GM18519 (cell line): ENCODE measurements at regions not wholly inside any gene's neighbourhood (a gene's known extent, or its start where the extent isn't known, plus 50 kb on each side); places are given as distances from the start of the nearest gene placed in this dataset.

Experiments used
- ATAC-seq: cut with Tn5 transposase; IDR thresholded peaks from one replicate; pipeline ENCODE4 v1.9.1; 2021; ENCODE audit warnings: mild to moderate bottlenecking, moderate library complexity; ENCODE audit not compliant: unreplicated experiment, low FRiP score

GRCh38 chr21:40976198-40977109 lies 129.5 kb upstream of the DSCAM start:
- ATAC-seq, result no peak

GRCh38 chr21:40985370-40985769 lies 138.4 kb upstream of the DSCAM start:
- no peak for ATAC-seq

GRCh38 chr21:40990366-40990765 lies 143.4 kb upstream of the DSCAM start:
- no peak for ATAC-seq

- no peak for ATAC-seq
Measured at GRCh38 chr21:40997831-40998230, 150.9 kb upstream of the DSCAM start.

- no peak for ATAC-seq
Measured at GRCh38 chr21:41000838-41001237, 153.9 kb upstream of the DSCAM start.

GRCh38 chr21:41006636-41007035 lies 159.7 kb upstream of the DSCAM start:
- ATAC-seq, result no peak

GRCh38 chr21:41008351-41008750 lies 159.6 kb upstream of the BACE2 start:
- ATAC-seq, result no peak

- no peak for ATAC-seq
Measured at GRCh38 chr21:41008974-41009373, 159.0 kb upstream of the BACE2 start.

GRCh38 chr21:41009398-41010100 lies 158.4 kb upstream of the BACE2 start:
- no peak for ATAC-seq

GRCh38 chr21:41010101-41010435 lies 157.9 kb upstream of the BACE2 start:
- ATAC-seq, result no peak

- ATAC-seq, result no peak
Measured at GRCh38 chr21:41011098-41011731, 156.7 kb upstream of the BACE2 start.

- ATAC-seq, result no peak
Measured at GRCh38 chr21:41011951-41012366, 156.0 kb upstream of the BACE2 start.

- ATAC-seq, result no peak
Measured at GRCh38 chr21:41012425-41012824, 155.5 kb upstream of the BACE2 start.

- ATAC-seq, result no peak
Measured at GRCh38 chr21:41016472-41016871, 151.5 kb upstream of the BACE2 start.

GRCh38 chr21:41018431-41018830 lies 149.5 kb upstream of the BACE2 start:
- no peak for ATAC-seq

- no peak for ATAC-seq
Measured at GRCh38 chr21:41023936-41024335, 144.0 kb upstream of the BACE2 start.

GRCh38 chr21:41024341-41024740 lies 143.6 kb upstream of the BACE2 start:
- ATAC-seq, result no peak

- no peak for ATAC-seq
Measured at GRCh38 chr21:41024746-41025254, 143.2 kb upstream of the BACE2 start.

- no peak for ATAC-seq
Measured at GRCh38 chr21:41029571-41029970, 138.4 kb upstream of the BACE2 start.

- no peak for ATAC-seq
Measured at GRCh38 chr21:41031701-41032220, 136.2 kb upstream of the BACE2 start.

GRCh38 chr21:41032541-41032940 lies 135.4 kb upstream of the BACE2 start:
- no peak for ATAC-seq
